ENCODE measurements at regions not wholly inside any gene's neighbourhood (a gene's known extent, or its start where the extent isn't known, plus 50 kb on each side); places are given as distances from the start of the nearest gene placed in this dataset.
"Not testable (repeated sequence)": the region's sequence is repeated elsewhere in the genome, so short reads cannot be mapped to it uniquely, and the experiment has no call there.

- no peak for TF ChIP-seq POLR2A (IDR thresholded peaks at IDR 0.05; ENCODE audit: low read length)
- TF ChIP-seq GATA1 (IDR thresholded peaks at IDR 0.05; ENCODE audit: low read depth, low read length): no peak
- DNase-seq: no peak
Observed at GRCh38 chr21:15439726-15440125, 290.1 kb upstream of the USP25 start.

GRCh38 chr21:15441060-15441493 lies 288.7 kb upstream of the USP25 start:
- no peak for DNase-seq
- TF ChIP-seq GATA1 (IDR thresholded peaks at IDR 0.05; ENCODE audit: low read depth, low read length) (no peak), POLR2A (IDR thresholded peaks at IDR 0.05; ENCODE audit: low read length) (no peak)

GRCh38 chr21:15441992-15442391 lies 287.8 kb upstream of the USP25 start:
- TF ChIP-seq GATA1 (IDR thresholded peaks at IDR 0.05; ENCODE audit: low read depth, low read length) (no peak), POLR2A (IDR thresholded peaks at IDR 0.05; ENCODE audit: low read length) (no peak)
- no peak for DNase-seq

- DNase-seq: no peak
- no peak for TF ChIP-seq POLR2A (IDR thresholded peaks at IDR 0.05; ENCODE audit: low read length)
- TF ChIP-seq GATA1 (IDR thresholded peaks at IDR 0.05; ENCODE audit: low read depth, low read length): no peak
Observed at GRCh38 chr21:15442743-15443469, 286.9 kb upstream of the USP25 start.

GRCh38 chr21:15443740-15444117 lies 286.1 kb upstream of the USP25 start:
- TF ChIP-seq GATA1 (IDR thresholded peaks at IDR 0.05; ENCODE audit: low read depth, low read length): no peak
- no peak for TF ChIP-seq POLR2A (IDR thresholded peaks at IDR 0.05; ENCODE audit: low read length)
- no peak for DNase-seq

- no peak for DNase-seq
Observed at GRCh38 chr21:15444118-15444960, 285.4 kb upstream of the USP25 start.

GRCh38 chr21:15445327-15445726 lies 284.5 kb upstream of the USP25 start:
- TF ChIP-seq GATA1 (IDR thresholded peaks at IDR 0.05; ENCODE audit: low read depth, low read length) (no peak), POLR2A (IDR thresholded peaks at IDR 0.05; ENCODE audit: low read length) (no peak)
- DNase-seq: no peak

More at GRCh38 chr21:15444118-15444960, 285.4 kb upstream of the USP25 start:
- TF ChIP-seq POLR2A (IDR thresholded peaks at IDR 0.05; ENCODE audit: low read length): no peak
- no peak for TF ChIP-seq GATA1 (IDR thresholded peaks at IDR 0.05; ENCODE audit: low read depth, low read length)

GRCh38 chr21:15446223-15446622 lies 283.6 kb upstream of the USP25 start:
- no peak for DNase-seq
- TF ChIP-seq GATA1 (IDR thresholded peaks at IDR 0.05; ENCODE audit: low read depth, low read length) (no peak), POLR2A (IDR thresholded peaks at IDR 0.05; ENCODE audit: low read length) (no peak)

- DNase-seq: no peak
- TF ChIP-seq POLR2A (IDR thresholded peaks at IDR 0.05; ENCODE audit: low read length): no peak
- TF ChIP-seq GATA1 (IDR thresholded peaks at IDR 0.05; ENCODE audit: low read depth, low read length): no peak
Observed at GRCh38 chr21:15449556-15449955, 280.2 kb upstream of the USP25 start.

- no peak for DNase-seq
- no peak for TF ChIP-seq POLR2A (IDR thresholded peaks at IDR 0.05; ENCODE audit: low read length)
- TF ChIP-seq GATA1 (IDR thresholded peaks at IDR 0.05; ENCODE audit: low read depth, low read length): no peak
Observed at GRCh38 chr21:15453261-15453660, 276.5 kb upstream of the USP25 start.

- not testable (repeated sequence) for DNase-seq
Observed at GRCh38 chr21:15453785-15454184, 276.0 kb upstream of the USP25 start.

- not testable (repeated sequence) for DNase-seq
Observed at GRCh38 chr21:15454931-15455330, 274.9 kb upstream of the USP25 start.

- TF ChIP-seq POLR2A (IDR thresholded peaks at IDR 0.05; ENCODE audit: low read length): no peak
- no peak for TF ChIP-seq GATA1 (IDR thresholded peaks at IDR 0.05; ENCODE audit: low read depth, low read length)
- no peak for DNase-seq
Observed at GRCh38 chr21:15455819-15456462, 273.8 kb upstream of the USP25 start.

- TF ChIP-seq POLR2A (IDR thresholded peaks at IDR 0.05; ENCODE audit: low read length) (no peak), GATA1 (IDR thresholded peaks at IDR 0.05; ENCODE audit: low read depth, low read length) (no peak)
- DNase-seq: no peak
Observed at GRCh38 chr21:15457965-15458364, 271.8 kb upstream of the USP25 start.

All from erythroblast (primary cell).